Left lobe of liver (tissue), 2 donors: ENCODE measurements at regions not wholly inside any gene's neighbourhood (a gene's known extent, or its start where the extent isn't known, plus 50 kb on each side); places are given as distances from the start of the nearest gene placed in this dataset.

Source experiments
- ATAC-seq: fragments of 200-7000 bp; cut with Tn5 transposase; one replicate; pipeline ENCODE4 v1.9.1; 2020; ENCODE audit warnings: mild to moderate bottlenecking, moderate library complexity
- DNase-seq: peaks from one replicate; pipeline ENCODE4 v3.0.0-alpha.2; 2020; ENCODE audit warnings: low spot score
- donor health status: DM: no; HTN: no; CAD: no; lungs with moderate emphysema.
- donor health status: DM: no; HTN: yes; CAD: no.

GRCh38 chrX:134718105-134718965 is 60.1 kb upstream of the PLAC1 start:
- ATAC-seq (no peak), DNase-seq (no peak)

GRCh38 chrX:134717698-134718097 is 59.4 kb upstream of the PLAC1 start:
- no peak for ATAC-seq
- no peak for DNase-seq

- DNase-seq, result no peak
- no peak for ATAC-seq
Measured at GRCh38 chrX:134716620-134717012, 58.3 kb upstream of the PLAC1 start.

- no peak for DNase-seq
- ATAC-seq, result no peak
Measured at GRCh38 chrX:134715930-134716619, 57.8 kb upstream of the PLAC1 start.

- ATAC-seq (no peak), DNase-seq (no peak)
Measured at GRCh38 chrX:134714633-134715110, 56.4 kb upstream of the PLAC1 start.

GRCh38 chrX:134713618-134714107 is 55.4 kb upstream of the PLAC1 start:
- DNase-seq (no peak), ATAC-seq (no peak)

GRCh38 chrX:134712272-134712671 is 54.0 kb upstream of the PLAC1 start:
- DNase-seq, result no peak

GRCh38 chrX:134711135-134711921 is 53.1 kb upstream of the PLAC1 start:
- no peak for ATAC-seq
- DNase-seq, result no peak

More at GRCh38 chrX:134712272-134712671, 54.0 kb upstream of the PLAC1 start:
- ATAC-seq, result no peak
